Glomerular endothelial cell (primary cell): ENCODE measurements at regions not wholly inside any gene's neighbourhood (a gene's known extent, or its start where the extent isn't known, plus 50 kb on each side); places are given as distances from the start of the nearest gene placed in this dataset.
"Not testable (repeated sequence)": the region's sequence is repeated elsewhere in the genome, so short reads cannot be mapped to it uniquely, and the experiment has no call there.

ENCODE experiments used
- DNase-seq: peaks from one replicate; pipeline ENCODE4 v3.0.0-alpha.2; 2011; ENCODE audit warnings: low read depth, low spot score; ENCODE audit errors: extremely low read depth

DNA sequence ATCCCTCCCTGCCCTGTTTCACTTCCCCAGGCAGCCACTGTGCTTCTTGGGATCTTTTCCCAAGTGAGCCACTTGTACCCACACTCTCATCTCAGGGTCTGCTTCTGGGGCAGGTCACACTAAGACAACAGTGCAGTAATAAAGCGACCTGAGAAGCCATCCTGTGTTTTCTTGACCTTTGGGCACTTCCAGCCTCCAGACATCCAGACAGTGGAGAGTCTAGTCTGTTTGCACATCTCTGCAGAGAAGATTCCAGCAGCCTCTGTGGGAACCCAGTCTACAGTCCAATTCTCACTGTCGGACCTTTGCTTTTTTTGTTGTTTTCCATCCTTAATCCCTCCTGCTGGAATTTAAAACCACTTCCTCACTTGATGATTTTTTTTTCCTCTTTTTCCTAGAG lies 50.3 kb upstream of the ATP6AP2 start:
- DNase-seq, result no peak

DNA sequence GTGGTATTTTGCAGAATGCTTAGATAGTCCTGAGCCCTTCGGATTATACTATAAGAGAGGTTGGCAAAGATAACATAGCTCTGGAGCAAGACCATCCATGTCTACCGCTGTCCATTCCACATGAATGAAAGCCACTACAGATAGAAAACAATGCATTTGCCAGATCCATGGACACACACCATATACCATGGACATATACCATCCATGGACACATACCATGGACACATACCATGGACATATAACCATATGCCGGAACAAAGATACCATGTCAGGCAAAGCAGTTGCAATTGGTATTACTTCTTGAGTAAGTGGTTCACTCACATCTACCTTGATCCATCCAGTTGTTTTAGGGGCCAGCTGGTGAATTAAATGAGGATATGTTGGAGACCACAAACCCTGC lies 53.2 kb upstream of the ATP6AP2 start:
- no peak for DNase-seq

DNA sequence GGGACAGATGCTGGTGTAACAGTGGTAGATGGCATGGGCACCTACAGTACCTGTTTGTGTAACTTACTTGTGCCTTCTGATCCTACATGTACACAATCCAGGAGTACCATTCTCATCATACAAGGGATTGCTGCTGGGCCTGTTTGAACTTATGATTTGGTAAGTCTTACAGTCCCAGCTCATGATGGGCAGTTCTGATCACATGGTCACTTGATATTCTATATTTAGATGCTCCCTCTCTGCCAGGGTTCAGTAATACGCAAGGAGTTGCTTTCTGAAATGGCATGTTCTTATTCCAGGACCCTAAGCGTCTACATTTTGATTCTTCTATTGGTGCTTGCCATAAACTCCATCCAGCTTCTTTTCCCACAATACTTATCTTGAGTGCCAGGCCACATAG lies 54.4 kb upstream of the ATP6AP2 start:
- DNase-seq, result no peak

GRCh38 chrX:40525901-40526300 lies 54.9 kb upstream of the ATP6AP2 start:
- DNase-seq, result not testable (repeated sequence)

GRCh38 chrX:40524423-40524822 lies 56.3 kb upstream of the ATP6AP2 start:
- DNase-seq, result no peak

GRCh38 chrX:40523852-40524251 lies 56.9 kb upstream of the ATP6AP2 start:
- DNase-seq, result no peak

- no peak for DNase-seq
Measured at GRCh38 chrX:40521868-40522450, 58.8 kb upstream of the ATP6AP2 start.

DNA sequence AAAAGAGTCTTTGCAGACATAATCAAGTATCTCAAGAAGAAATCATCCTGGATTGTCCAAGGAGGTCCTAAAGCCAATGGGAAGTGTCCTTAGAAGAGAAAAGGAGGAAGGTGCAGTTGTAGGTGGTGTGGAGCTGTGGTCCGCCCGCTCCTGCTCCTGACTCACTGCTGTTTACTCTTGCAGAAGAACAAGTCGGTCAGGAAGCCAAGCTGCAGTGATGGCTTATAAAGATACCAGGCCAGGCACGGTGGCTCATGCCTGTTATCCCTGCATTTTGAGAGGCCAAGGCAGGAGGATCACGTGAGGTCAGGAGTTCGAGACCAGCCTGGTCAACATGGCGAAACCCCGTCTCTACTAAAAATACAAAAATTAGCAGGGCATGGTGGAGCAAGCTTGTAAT lies 66.4 kb upstream of the ATP6AP2 start:
- no peak for DNase-seq

DNA sequence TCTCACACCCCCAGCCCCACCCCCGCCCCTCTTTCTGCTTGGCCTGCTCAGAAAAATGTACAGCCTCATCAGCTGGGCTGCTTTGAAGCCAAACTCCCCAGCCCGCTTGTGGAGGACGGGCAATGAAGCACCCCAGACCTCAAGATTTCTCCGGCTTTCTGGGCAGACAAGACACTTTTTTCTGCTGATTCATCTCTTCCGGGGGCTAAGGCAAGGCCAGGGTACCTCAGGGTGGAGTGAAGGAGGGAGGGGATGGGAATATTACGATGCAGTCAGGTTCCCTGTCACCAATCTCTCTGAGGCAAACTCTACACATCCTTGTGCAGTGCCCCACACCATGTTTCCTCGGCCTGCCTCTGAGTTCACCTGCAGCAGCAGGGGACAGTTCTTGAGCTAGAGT lies 66.9 kb upstream of the ATP6AP2 start:
- DNase-seq, result no peak

DNA sequence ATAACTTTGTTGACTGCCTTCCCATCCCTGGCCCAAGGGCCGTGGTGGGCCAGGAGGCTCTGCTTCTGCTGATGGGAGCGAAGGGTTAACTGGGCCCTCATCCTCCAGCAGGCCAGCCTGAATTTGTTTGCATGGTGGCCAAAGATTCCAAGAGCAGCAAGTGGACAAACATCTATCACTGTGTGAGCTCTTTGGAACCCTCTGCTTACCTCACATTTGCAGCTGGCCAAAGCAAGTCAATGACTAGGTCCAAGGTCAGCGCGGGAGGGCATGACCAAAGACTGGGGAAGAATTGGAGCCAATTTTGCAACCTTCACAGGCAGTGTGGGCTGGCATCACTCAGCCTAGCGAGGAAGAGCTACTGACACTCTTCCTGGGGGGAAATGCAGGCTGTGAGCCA lies 67.8 kb upstream of the ATP6AP2 start:
- DNase-seq, result no peak

GRCh38 chrX:40511258-40511657 lies 69.5 kb upstream of the ATP6AP2 start:
- no peak for DNase-seq

DNA sequence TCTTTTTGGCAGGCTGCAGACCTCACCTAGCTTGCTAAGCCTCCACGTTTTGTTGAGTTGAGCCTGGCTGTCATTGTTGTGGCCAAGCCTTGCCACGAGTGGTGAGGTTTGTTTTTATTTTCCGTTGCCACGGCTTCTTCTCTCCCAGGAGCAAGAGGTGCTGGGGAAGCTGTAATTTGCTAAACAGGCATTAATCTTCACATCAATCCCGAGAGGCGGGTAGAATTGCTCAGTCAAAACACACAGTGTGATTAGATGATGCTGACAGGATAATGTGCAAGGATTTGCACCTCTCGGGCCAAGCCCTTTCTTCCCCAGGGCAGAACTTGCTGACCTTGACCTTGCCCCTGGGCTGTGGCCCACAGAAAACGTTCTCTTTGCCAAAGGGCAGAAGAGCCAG lies 72.2 kb upstream of the ATP6AP2 start:
- no peak for DNase-seq

DNA sequence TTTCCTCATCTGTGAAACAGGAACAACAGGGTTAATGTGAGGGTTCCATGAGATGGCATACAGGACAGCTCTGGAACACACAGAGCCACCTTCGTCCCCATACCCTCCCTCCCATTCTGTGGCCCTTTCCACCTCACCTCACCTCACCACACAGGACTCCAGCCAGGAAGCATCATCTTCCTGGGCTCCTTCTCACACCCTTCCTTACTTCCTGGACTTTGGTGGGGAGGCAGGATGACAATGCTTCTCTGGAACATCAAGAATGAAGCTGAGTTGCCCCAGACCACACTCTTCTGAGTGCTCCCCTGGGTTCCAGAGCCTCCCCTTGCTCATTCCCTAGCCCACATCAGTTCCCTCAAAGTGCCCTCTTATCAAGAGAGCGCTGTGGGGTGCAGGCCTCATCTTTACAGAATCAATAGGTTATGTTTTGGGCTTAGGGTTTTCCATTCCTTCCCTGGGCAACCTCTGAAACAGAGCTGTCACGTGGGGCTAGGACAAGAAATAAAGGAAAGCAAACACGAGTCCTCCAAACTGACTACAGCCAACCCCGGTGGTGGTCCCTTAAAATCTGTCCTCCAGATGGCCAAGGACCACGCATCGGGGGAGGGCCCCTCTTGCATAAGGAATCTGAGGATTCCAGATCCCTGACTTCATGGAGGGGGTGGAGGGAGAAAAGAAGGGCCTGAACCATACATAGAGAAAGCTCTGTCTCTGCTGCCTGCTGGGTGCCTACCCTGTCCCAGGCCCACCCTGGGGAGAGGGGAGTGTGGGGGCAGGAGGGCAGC lies 74.4 kb upstream of the ATP6AP2 start:
- no peak for DNase-seq

GRCh38 chrX:40504801-40505605 lies 75.8 kb upstream of the ATP6AP2 start:
- DNase-seq, result no peak

GRCh38 chrX:40503094-40503493 lies 77.7 kb upstream of the ATP6AP2 start:
- DNase-seq, result no peak

GRCh38 chrX:40502688-40503087 lies 78.1 kb upstream of the ATP6AP2 start:
- DNase-seq, result no peak

DNA sequence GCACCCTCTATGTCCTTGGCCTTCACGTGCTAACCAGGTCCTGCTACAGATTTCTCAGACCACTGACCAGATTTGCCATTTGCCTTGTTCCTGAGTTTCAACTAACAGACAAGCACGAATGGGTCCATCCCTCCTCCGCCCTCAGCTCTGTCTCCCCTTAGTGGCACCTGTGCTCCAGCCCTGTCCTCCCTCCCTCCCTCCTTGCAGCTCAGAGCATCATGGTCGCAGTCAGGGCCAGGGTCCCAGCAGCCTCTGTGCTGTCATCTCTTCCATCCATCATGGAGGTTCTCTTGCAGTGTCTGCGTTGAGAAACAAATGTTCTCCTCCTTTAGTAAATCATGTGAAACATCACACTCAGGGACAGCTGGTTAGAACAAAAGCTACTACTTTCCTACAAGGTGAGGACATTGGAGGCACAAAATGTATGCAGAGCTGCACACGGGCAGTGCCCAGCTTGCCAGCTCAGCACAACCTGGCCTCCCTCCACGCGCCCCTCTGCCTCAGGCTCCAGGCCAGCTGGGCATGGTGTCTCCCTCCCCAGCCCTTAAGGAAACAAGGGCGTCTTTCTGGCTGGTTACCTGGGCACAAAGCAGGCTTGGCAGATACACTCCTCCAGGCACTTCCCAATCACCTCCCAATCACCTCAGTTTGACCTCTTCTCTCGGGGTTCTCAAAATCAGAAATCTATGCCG lies 79.5 kb upstream of the ATP6AP2 start:
- no peak for DNase-seq

DNA sequence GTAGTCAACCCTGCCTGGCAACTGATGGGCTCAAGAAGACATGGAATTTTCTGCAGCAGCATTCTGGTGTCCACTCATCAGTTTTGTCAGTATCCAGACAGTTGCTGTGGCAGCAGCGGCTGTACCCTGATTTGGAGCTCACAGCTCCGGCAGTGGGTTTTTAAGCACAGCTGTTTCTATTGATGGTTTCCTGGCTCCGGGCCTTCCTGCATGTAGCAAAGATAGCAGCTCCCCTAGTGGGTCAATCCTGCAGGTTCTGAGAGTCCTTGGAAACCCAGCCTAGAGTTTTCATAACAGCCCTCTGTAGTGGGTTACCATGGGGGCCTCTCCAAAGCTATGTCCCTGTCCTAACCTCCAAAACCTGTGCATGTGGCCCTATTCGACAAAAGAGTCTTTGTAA lies 84.0 kb upstream of the ATP6AP2 start:
- DNase-seq, result no peak

DNA sequence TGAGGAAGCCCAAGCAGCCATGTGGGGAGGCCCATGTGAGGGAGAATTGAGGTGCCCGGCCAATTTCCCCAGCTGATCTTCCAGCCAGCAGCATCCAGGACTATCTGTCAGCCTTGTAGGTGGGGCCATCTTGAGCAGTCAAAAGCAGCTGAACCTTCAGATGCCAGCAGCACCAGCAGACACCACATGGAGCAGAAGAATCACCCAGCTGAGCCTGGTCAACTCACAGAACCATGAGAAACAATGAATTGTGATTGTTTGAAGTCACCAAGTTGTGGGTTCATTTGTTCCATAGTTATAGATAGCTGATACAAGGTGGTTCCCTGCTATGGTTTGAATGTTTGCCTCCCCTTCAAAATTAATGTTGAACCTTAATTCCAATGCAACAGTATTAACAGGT lies 85.1 kb upstream of the ATP6AP2 start:
- no peak for DNase-seq

DNA sequence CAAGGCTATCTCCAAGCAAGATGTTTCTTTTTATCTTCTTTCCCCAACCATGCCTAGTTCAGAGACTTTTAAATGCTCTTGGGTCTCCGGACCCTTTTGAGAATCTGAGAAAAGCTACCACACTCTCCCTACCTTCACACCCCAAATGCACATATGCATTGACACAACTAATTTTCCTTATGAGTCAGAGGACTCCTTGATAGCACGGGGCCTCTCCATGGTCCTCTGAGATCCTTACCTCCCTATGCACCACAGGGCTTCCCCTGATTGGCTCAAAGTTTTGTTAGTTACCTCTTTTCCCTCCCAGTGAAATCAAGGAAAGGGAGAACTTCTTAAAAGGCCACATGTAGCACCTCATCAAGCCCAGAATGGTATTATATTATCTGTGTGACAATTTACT lies 86.8 kb upstream of the ATP6AP2 start:
- DNase-seq, result no peak

DNA sequence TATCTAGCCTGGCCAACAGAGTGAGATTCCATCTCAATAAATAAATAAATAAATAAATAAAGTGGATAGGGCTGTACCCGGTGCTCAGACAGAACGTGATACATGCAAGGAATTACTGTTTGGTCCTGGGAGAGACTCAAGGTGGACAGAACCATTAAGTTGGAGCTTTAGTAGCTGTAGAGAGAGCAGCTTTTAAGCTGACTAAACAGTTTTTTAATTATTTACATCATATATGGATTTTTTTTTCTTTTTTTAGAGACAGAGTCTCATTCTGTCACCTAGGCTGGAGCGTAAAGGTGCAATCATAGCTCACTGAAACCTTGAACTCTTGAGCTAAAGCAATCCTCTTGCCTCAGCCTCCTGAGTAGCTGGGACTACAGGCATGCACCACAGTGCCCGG lies 92.5 kb upstream of the ATP6AP2 start:
- DNase-seq, result no peak
